HG03432 (cell line): ENCODE measurements at regions not wholly inside any gene's neighbourhood (a gene's known extent, or its start where the extent isn't known, plus 50 kb on each side); places are given as distances from the start of the nearest gene placed in this dataset.

Source experiments
- ATAC-seq: cut with Tn5 transposase; IDR thresholded peaks from one replicate; pipeline ENCODE4 v1.9.1; 2021; ENCODE audit warnings: mild to moderate bottlenecking, moderate library complexity; ENCODE audit not compliant: unreplicated experiment

GRCh38 chr1:218705911-218706893 lies 361.1 kb downstream of the TGFB2 start:
- ATAC-seq = no peak

DNA sequence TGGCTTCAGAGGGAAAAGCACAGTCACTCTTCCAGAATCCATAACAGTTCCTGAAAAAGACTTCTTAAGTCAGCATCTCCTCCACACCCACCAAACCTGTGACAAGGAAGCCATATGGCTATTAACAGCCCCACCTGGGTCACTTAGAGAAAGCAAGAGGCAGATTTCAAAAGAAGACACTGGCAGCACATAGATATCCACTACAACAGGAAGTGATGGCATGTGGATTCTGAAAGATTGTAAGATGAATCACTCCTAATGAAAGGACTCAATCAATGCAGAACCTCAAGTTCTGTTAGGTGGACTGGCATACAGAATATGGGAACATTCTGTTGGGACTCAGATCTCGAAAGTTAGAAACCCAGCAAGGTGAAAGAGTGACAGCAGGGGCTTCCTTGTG lies 365.9 kb downstream of the TGFB2 start:
- ATAC-seq = no peak

DNA sequence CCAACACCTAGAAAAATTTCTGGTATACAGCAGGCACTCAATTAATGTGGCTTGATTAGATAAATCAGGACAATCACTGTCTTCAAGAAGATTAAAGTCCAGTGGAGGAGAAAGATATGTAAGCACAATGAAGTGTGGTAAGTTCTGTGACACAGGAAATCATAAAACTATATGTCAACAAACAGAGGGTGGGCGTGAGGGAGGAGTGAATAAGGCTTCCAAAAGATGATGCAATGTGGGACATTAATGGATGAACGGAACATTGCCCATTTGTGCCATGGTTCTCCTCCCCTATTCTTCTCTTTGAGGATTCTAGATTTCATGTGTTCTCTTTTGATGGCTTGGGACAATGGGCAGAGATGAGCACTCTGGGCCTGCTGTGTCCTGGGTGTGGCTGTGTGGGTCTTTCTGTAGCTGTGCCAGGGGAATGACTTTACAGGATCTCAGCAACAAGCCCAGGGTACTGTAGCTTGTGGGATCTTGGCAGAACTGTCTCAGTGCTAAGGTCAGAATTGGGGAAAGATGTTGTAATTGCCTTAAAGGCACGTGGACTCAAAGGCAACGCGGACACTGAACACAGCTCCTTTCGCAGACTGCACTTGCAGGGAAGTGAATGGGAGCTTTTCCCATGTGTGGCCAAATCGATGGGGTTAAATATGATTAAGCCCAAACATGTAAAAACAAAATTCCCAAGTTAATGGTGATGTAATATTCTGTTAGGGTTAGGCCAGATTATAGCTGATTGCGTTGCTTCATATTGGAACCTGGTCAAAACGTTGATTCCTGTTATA lies 366.9 kb downstream of the TGFB2 start:
- ATAC-seq = no peak

DNA sequence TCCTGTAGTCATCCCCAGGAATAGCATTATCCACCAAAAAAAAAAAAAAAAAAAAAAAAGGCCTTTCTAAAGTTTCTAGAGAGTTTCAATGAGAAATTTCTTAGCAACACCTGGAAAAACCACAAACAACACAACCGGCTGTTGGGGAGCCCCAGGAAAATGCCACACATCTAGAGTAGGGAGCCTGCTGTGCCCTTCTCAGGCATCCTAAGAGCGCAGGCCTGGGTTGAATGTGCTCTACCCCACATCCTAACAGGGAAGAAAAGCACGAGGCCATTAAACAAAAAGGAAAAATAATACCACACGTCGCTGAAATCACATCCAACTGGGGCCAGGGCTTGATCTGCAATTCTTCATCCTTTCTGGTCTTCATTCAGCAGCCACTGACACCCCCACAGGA lies 367.5 kb downstream of the TGFB2 start:
- ATAC-seq = no peak

GRCh38 chr1:218715961-218716669 lies 371.0 kb downstream of the TGFB2 start:
- no peak for ATAC-seq

GRCh38 chr1:218717575-218717974 lies 372.4 kb downstream of the TGFB2 start:
- no peak for ATAC-seq

GRCh38 chr1:218718206-218718605 lies 373.1 kb downstream of the TGFB2 start:
- ATAC-seq = no peak

GRCh38 chr1:218718977-218719376 lies 373.8 kb downstream of the TGFB2 start:
- ATAC-seq = no peak

GRCh38 chr1:218728898-218729565 lies 383.9 kb downstream of the TGFB2 start:
- ATAC-seq = no peak

DNA sequence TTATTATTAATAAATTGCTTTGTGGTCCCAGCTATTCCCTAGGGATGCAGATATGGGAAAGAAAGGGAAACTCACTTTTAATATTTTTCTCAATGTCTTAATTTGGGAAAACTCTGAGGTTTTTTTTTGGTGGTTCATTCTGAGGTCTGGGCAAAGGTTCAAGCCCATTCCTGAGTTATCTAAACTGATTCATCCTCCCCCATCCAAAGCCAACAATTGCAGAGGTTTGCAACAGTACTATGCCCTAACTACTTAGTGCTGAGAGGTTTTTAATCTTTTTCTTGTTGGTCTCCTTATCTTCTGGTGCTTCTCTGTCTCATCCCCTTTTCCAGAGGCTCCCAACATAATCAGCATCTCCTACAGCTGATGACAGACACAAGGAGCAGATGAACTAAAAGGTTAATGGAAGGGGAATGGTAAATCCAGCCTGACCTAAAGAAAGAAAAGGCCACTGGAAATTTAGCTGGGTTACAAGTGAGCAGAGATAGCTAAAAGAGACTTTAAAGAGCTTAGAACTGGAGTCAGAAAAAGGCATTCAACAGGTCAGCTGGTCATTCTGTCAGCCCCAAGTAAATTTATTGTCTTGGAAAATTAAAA lies 390.4 kb downstream of the TGFB2 start:
- ATAC-seq = no peak

- ATAC-seq = no peak
Measured at GRCh38 chr1:218739426-218739825, 394.3 kb downstream of the TGFB2 start.

DNA sequence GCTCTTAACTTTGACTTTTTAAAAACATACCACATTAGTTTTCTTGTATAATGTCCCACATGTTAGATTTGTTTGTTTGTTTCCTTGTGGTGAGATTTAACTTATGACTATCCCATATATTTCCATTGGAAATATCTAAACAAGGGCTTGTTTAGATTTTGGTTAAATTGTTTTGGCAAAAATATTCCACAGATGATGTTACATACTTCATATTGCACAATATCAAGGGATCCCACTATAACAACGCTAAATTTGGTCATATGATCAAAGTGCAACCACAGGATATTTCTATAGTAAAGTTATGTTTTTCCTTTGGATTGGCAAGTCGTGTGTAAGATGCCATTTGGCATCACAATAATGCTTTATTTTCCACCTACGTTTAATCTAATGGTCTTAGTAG lies 396.7 kb downstream of the TGFB2 start:
- ATAC-seq = no peak

DNA sequence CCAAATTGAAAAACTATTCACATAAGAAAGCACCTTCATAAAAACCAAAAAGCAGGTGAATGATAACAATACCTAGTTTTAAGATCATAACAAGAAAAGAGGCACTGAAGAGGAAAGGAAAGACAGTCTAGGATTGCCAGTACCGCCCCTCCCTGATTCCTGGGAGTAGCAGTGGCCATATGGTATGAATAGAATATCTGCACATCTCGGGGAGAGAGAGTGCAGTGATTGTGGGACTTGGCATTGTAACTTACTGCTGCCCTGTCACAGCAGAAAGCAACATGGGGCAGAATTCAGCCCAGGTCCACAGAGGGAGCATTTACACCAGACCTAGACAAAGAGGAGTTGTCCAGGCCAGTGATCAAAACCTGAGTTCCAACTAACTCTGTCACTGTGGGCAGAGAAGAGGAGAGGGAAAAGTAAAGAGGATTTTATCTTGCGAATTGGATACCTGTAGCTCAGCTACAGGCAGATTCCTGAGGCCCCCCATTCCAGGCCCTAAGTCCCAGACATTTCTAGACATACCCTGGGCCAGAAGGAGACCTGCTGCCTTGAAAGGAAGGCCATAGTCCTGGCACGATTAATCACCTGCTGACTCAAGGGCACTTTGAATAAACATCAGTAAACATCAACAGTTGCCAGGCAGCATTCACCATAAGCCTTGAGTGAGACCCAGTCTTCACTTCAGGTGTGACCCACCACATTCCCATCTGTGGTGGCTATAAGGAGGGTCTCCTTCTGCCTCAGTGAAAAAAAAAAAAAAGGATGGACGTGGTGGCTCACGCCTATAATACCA lies 397.5 kb downstream of the TGFB2 start:
- ATAC-seq = no peak

DNA sequence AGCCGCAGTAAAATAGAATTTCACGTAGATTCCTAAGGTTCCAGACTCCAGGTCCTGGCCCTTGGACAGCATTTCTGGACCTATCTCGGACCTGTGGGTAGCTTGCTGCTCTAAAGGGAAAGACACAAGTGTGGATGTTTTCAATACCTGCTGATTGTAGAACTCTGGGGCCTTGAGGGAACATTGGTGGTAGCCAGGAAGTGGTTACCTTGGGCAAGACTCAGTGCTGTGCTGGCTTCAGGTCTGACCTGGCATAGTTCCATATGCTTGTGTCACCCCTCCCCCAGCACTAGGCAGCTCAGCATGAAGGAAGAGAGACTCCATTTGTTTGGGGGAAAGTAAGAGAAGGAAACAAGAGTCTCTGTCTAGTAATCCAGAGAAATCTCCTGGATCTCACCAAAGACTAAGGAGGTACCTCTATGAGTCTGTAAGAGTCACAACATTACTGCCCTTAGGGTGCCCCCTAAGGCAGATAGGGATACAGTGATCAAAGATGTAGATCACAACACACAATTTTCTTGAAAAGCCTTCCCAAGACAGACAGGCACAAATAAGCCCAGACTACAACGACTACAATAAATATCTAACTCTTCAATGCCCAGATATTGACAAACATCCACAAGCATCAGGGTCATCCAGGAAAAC lies 398.8 kb downstream of the TGFB2 start:
- ATAC-seq = no peak

- ATAC-seq = no peak
Measured at GRCh38 chr1:218748071-218748470, 402.9 kb downstream of the TGFB2 start.

DNA sequence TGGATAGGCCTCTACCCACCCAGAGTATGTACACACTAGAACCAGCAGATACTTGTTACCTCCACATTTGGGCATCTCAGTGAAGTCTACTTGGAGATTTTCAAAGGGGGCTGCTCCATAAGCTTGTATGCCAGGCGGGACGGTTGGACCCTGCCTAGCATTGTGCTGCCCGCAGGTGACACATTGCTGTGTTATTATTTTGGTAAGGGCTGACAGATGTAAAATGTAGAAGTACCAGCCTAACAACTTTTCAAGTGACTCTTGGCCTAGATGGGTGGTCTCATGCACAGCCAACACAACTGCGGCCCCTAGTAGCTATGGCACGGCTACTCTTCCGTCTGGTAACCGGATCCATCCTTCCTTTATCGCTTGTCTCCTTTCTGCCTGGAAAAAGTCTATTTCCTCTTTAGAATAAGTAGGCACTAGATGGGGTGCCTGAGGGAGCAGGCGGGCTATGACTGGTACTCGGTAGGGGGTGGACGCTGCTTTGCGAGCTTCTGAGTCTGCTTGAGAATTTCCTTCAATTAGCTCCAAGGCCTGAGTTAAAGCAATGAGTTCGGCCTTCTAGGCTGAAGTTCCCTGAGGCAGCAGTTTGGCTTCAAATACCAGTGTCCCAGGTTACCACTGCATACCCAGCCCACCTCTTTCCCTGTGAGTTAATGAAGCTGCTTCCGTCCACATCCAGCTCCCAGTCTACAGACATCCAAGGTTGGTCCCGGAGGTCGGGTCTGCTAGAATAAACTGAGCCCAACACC lies 405.3 kb downstream of the TGFB2 start:
- no peak for ATAC-seq

GRCh38 chr1:218751208-218751948 lies 406.2 kb downstream of the TGFB2 start:
- no peak for ATAC-seq

DNA sequence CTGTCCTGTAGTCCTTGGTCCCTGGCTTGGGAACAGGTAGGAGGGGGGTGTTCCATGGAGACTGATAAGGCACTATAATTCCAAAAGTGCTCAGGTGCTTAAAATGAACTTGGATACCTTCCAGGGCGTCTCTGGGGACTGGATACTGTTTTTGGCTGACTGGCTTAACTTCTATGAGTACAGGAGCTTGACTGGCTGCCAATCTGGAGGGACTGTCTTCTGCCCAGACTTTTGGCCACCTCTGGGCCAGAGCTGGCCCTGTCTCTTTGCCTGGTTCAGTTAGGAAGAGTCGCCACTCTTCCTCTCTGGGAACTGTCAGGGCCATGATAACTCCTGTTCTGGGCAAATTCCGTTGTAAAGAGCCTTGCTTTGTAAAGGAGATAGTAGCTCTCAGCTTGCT lies 407.0 kb downstream of the TGFB2 start:
- no peak for ATAC-seq
